ENCODE measurements at regions not wholly inside any gene's neighbourhood (a gene's known extent, or its start where the extent isn't known, plus 50 kb on each side); places are given as distances from the start of the nearest gene placed in this dataset.

DNA sequence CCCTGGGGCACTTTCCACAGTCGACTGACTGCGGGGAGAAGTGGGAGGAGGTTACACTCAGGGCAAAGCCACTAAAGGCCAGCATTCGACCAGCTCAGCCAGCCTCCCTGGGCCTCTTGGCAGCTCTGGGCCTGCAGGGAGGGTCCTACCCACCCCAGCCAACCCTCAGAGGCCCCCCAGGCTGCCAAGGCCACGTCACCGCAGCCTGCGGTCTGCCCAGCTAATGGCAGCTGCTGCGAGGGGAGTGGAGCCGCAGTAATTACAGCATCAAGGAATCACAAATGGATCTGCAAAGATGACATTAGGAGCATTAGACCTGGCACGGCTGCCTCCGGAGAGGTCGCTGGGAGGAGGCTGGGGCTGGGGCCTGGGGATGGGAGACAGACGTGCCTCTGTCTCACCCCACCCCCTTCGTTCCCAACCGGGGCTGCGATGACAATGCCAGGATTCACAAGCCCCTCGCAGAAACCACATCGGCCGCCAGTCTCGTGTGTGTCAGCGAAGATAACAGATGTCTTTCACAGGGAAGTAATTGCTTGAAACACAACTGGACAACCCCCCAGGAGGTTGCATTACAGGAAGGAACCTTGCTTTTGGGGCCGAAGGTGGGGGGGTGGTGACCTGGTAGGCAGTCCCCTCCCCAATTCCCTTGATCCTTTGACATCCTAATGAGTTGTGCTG lies 367.6 kb downstream of the BCOR start:
- no peak for DNase-seq (ENCODE audit: low read depth in 2 of 2)

DNA sequence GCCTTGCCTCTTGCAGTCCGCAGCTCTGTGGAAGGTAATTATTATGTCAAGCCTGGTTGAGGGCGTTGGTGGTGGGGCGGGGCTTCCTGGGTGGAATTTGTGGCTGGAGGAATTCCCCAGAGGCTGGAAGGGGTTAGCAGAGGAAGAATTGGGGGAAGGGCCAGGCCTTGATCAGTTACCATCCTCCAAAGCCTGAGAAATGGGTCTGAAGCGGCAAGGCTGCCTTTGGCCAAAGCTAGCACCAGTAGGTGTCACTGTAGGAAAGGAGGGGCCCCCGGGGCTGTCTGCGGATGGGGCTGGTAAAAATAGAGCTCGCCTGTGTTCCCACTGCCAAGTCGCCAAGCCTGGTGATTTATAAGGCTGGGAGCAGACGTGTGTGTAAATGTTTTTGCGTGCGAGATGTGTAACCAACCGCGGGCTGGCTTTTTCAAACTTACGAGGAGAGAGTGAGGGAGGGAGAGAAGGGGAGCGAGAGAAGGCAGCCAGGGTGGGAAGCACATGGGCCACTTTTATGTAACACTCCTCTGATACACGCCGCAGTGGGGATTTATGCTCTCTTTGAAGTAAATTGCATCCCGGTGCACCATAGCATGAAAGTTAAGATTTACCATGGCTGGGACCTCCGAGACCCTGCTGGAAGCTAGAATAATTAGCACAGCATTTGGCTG lies 367.0 kb downstream of the BCOR start:
- peak; percentile 66 to 71 for DNase-seq (ENCODE audit: low read depth in 2 of 2)

GRCh38 chrX:39731330-39731667 lies 366.5 kb downstream of the BCOR start:
- no peak for DNase-seq (ENCODE audit: low read depth in 2 of 2)

GRCh38 chrX:39731735-39732134 lies 366.0 kb downstream of the BCOR start:
- no peak for DNase-seq (ENCODE audit: low read depth in 2 of 2)

DNA sequence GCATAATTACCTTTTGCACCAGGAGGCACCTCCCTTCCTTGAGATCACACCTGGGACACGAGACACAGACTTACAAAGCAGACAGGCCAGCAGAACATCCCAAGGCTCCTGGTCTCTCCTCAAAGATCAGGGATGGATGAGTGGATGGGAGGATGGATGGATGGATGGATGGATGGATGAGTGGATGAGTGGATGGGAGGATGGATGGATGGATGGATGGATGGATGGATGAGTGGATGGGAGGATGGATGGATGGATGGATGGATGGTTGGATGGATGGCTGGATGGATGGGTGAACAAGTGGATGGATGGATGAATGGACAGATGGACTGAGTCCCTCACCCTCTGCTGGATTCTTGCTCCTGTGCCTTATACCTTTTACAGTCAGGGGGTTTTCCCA lies 364.0 kb downstream of the BCOR start:
- DNase-seq (ENCODE audit: low read depth in 2 of 2), result no peak

- DNase-seq (ENCODE audit: low read depth in 2 of 2), result no peak
These were observed 363.5 kb downstream of the BCOR start for GRCh38 chrX:39734174-39734776.

DNA sequence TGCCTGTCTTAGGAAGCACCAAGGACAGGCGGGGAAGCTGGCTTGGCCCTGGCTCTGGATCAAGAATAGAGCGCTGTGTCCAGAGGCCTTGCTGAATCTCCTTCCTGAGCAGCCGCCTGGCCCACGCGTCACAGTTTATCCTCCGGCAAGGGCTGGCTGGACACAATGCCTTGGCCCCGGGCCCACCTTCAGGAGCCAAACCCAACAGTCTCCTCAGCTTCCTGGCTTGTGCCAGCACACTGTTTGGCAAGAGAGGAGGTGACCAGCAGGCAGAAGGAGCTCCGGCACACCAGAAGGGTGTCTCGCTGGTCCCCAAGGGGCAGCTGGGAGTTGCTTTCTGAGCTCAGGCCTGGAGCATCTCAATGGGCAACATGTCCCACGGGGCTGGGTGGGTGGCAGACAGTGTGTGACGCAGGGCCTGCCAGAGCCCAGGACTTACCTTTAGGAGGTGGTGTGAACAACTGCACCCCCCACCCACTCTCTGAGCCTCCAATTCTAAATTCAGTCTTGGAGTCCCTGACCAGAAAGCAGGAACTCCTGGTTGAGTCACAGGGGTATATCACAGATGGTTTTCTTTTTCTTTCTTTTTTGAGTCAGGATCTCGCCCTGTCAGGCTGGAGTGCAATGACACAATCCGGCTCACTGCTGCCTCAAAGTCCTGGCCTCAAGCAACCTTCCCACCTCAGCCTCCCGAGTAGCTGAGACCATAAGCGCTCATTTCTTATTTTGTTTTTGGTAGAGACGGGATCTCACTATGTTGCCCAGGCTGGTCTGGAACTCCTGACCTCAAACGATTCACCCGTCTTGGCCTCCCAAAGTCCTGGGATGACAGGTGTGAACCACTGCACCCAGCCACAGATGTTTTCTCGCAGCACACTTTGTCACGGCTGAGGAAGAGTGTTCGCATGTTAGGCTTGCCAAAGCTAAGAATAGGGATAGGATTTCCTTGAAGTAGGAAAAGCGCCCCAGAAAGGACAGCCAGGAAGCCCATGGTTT lies 361.2 kb downstream of the BCOR start:
- no peak for DNase-seq (ENCODE audit: low read depth in 2 of 2)

DNA sequence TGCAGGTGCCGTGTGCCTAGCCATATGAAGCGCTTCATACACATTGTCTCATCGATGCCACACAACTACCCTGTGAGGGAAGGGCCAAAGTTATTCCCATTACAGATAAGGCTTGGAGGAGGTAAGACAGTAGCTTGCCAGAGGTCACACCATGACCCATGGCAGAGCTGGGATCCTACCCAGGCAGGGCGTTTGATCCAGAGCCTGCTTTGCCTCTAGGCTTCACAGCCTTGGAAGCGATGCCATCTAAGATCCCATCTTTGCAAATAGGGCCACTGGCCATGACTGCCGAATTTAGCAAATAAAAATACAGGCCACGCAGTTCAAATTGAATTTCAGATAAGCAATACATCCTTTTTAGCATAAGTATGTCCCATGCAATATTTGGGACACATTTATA lies 358.2 kb downstream of the BCOR start:
- no peak for DNase-seq (ENCODE audit: low read depth in 2 of 2)

- DNase-seq (ENCODE audit: low read depth in 2 of 2), result no peak
These were observed 357.7 kb downstream of the BCOR start for GRCh38 chrX:39740078-39740477.

DNA sequence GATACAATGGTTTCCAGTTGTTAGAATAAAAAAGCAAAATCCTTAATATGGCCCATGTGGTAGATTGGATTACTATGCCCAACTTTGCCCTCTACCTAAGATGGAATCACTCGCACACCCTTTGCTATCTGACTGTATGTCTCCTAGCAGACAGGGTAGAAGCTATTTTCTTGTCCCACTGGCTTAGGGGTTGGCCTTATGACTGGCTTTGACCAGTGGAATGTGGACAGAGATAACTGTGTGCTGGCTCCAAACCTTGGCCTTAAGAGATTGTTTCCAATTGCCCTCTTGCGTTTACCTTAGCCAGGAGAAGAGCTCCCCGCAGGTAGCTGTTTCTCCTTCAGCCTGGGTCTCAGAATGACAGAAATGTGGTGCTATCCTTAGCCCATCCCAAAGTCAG lies 355.9 kb downstream of the BCOR start:
- no peak for DNase-seq (ENCODE audit: low read depth in 2 of 2)

GRCh38 chrX:39745818-39746217 lies 351.9 kb downstream of the BCOR start:
- no peak for DNase-seq (ENCODE audit: low read depth in 2 of 2)

DNA sequence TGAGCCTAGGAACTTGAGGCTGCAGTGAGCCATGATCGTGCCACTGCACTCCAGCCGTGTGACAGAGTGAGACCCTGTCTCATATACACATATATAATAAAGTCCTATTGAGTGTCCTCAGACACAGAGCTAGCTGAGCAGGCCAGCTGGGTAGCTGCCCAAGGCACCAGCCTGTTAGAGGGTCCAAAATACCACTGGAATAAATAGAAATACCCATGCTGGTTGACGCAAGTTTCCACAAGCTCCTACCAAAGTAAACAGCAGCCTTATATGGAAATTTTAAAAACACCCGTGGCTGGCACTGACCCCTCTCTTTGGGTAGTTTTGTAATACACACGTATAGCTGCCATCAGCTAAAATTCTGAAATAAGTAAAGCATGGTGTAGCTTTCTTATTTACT lies 348.6 kb downstream of the BCOR start:
- DNase-seq (ENCODE audit: low read depth in 2 of 2), result no peak

DNA sequence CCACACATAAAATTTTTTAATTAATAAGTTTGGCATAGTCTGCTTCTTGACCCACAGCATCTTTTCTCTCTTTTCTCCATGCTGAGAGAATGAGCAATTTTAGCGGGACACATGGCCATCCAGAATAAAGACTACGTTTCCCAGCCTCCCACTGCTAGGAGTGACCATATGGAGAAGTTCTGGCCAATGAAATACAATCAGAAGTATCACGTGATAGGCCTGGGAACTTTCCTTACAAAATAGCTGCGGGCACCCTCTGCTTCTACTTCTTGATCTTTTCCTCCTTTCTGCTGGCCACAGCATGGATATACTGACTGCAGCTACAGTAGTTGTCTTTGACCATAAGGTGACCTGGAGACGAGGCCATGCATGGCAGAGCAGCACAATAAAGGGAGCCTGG lies 348.0 kb downstream of the BCOR start:
- no peak for DNase-seq (ENCODE audit: low read depth in 2 of 2)

DNA sequence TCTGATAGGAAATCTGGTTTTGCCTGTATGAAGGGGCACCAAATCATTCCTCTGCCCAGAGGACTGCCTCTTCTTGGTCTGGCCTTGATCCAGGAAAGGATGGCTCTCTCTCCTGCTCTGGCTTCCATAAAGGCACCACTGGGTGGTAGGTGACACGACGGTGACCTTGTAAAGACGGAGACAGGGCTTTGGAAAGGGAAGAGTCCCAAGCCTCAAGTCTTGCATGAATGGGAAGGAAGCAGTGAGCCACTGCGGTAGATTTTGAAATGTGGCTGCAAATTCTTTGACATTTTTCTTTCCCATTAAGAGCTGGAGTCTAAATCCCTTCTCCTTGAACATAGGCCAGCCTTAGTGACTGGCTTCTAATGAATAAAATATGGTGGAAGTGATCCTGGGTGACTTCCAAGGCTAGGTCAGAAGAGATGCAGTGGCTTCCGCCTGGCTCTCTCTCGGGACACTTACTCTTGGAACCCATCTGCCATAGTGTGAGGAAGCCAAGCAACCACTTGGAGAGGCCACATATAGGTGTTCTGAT lies 347.4 kb downstream of the BCOR start:
- DNase-seq (ENCODE audit: low read depth in 2 of 2), result no peak

GRCh38 chrX:39750848-39751247 lies 346.9 kb downstream of the BCOR start:
- DNase-seq (ENCODE audit: low read depth in 2 of 2), result no peak

GRCh38 chrX:39752815-39753214 lies 344.9 kb downstream of the BCOR start:
- no peak for DNase-seq (ENCODE audit: low read depth in 2 of 2)

- DNase-seq (ENCODE audit: low read depth in 2 of 2), result no peak
These were observed 344.3 kb downstream of the BCOR start for GRCh38 chrX:39753293-39753996.

DNA sequence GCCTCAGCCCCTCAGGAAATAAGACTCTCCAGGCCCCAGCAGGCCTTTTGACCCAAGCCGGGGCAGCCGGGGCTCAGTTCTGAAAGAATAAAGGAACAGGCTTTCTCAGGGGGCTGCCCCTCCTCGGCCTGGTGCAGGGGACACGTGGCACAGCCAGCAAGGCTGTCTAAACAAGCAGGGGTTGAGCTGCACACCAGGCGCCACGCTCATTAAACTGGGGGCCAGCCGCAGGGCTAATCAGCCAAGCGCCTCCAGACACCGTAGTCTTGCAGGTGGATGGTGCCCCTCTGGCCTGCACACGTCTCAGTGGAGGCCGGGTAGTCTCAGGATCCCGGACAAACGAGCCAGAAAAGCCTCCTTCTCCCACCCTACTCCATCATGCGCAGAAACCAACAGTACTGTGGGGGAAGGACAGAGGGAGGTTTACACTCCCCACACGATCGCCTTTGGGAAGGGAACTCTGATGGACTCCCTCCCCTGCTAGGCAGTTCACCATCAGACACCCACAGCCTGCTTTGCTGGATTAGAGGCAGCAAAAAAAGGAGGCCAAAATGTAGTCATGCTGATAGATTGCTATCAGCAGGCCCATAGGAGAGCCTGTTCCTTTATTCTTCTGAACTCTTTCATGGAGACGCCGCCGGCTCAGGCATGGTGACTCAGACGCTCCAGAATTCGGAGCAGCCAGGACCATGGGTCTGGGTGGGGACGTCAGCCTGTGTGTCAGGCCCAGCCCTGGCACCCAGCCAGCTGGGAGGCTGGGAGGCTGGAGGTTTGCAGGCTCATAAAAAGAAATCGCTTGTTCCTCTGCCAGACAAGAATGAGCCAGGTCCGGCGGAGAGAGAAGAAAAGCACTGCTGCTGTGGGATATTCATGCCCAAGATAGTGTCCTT lies 342.4 kb downstream of the BCOR start:
- peak; percentile 89 to 90 for DNase-seq (ENCODE audit: low read depth in 2 of 2)

DNA sequence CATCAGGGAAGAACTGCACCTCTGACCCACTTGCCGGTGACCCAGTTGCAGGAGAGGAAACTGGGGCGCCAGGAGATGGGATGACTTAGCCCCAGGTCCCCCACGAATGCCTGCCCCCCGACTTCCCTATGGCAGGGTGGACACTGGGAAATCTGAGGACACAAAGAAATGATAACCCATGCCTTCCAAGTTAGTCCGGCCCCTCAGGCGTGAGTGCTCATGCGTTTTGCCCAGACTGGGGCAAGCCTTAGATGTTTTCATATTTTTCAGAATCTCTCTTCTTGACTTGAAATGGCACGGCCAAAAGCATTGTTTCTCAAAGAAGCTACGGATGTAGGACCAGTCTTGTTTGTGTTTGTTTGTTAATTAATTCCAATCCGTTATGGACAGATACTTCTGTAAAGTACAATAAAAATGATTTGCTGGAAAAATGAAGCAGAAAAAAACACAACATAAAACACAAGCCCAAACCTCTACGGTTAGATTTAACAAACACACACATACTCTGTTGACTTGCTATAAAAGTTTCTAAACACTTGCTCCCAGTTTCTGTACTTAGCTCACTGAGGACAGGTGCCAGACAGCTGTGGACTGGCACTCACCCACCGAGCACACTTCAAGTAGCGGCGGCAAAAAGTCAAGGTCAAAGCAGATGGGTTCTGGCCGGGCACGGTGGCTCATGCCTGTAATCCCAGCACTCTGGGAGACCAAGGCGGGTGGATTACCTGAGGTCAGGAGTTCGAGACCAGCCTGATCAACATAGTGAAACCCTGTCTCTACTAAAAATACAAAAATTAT lies 341.5 kb downstream of the BCOR start:
- DNase-seq (ENCODE audit: low read depth in 2 of 2), result no peak
